ENCODE measurements at regions not wholly inside any gene's neighbourhood (a gene's known extent, or its start where the extent isn't known, plus 50 kb on each side); places are given as distances from the start of the nearest gene placed in this dataset.

DNA sequence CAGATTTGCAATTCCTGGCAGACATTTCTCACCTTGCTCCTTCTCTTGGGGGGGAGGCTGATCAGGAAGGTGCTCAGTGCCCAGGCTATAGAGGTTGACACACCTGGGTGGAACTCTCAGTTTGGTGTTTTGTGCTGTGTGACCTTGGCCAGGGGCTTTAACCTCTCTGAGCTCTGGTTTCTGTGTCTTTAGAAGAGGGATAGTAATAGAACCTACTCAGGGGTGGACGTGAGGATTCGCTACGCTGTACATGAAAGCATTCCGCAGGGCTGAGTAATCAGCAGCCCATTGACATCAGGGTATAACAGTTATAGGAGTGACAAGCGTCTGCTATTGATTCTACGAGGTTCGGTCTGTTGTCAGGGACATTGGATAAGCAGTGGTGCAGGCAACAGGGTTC, 98.1 kb downstream of the PHETA1 start:
- H3K36me3 ChIP-seq (ENCODE audit: control insufficient read depth in 2 of 2, insufficient read depth in 2 of 2, low read length in 1 of 2), result no peaks in the 10 kb centered on the region
- FAIRE-seq, result no peak
- no peak overlapping the region for H3K9ac ChIP-seq (ENCODE audit: control insufficient read depth, insufficient read depth, low read length)
- in situ Hi-C loops (cut with MboI), result no loop called here
- H4K20me1 ChIP-seq (ENCODE audit: control insufficient read depth, insufficient read depth), result no peaks in the 10 kb centered on the region
- no peaks in the 10 kb centered on the region; a peak in 1 of 4 replicates for H3K27me3 ChIP-seq (replicated peaks in 1 of 2; ENCODE audit: control insufficient read depth in 2 of 2, insufficient read depth in 2 of 2, low read length in 1 of 2)
- H3K9me3 ChIP-seq (replicated peaks; ENCODE audit: control insufficient read depth, insufficient read depth, low read length), result no peaks in the 10 kb centered on the region
- no peak for DNase-seq (ENCODE audit: low read depth, low spot score)
- ATAC-seq, result no peak
- ChIA-PET CTCF (interaction anchor here (0.9 to 2.3 kb wide), 2 partner anchors 31 to 41 kb away, joined by 3 to 5 read pairs; no protein-coding TSS in a partner anchor), SMC1A (ENCODE audit: uncharacterized antibody, unreplicated experiment) (no interaction called here), POLR2A (no interaction called here), RAD21 (ENCODE audit: unreplicated experiment) (no interaction called here)
- no peak overlapping the region for H3K4me3 ChIP-seq
- TF ChIP-seq HDAC2 (IDR thresholded peaks at IDR 0.05) (no peak), MTA2 (IDR thresholded peaks at IDR 0.05; ENCODE audit: low read depth) (no peak), MEF2A (IDR thresholded peaks at IDR 0.05; ENCODE audit: insufficient read depth, low read depth, low read length) (no peak), SIX5 (IDR thresholded peaks at IDR 0.05; ENCODE audit: low read depth, low read length, severe bottlenecking) (no peak), POLR2AphosphoS5 (IDR thresholded peaks at IDR 0.05; ENCODE audit: low read length) (no peak), PAX8 (IDR thresholded peaks at IDR 0.05) (no peak), MLLT1 (IDR thresholded peaks at IDR 0.05) (no peak), TCF3 (IDR thresholded peaks at IDR 0.05; ENCODE audit: borderline replicate concordance, insufficient read depth, low read depth, low read length) (no peak), SRF (IDR thresholded peaks at IDR 0.05; ENCODE audit: low read depth in 2 of 2, low read length in 2 of 2) (no peak)
- H3K4me1 ChIP-seq (ENCODE audit: control insufficient read depth, insufficient read depth, low read length), result no peaks in the 10 kb centered on the region
- BruUV-seq (replicated peaks), result no TSS peak
- 48% methylated on average over 7 of the region's 7 CpGs for WGBS (ENCODE audit: insufficient coverage, insufficient replicate concordance, low lambda C conversion rate, missing lambda C conversion rate)
- no peak overlapping the region for H3K4me2 ChIP-seq (ENCODE audit: control insufficient read depth, insufficient read depth)
- H2AFZ ChIP-seq (ENCODE audit: control insufficient read depth, low read depth, low read length), result no peak overlapping the region
- no peak overlapping the region for H3K27ac ChIP-seq (ENCODE audit: control insufficient read depth, insufficient read depth)
- intact Hi-C loops (cut with micrococcal nuclease; ENCODE audit: unreplicated experiment), result no loop called here
- no peaks in the 10 kb centered on the region for H3K79me2 ChIP-seq (ENCODE audit: control insufficient read depth, insufficient read depth, low read length)
